HEK293 (cell line): ENCODE measurements at regions not wholly inside any gene's neighbourhood (a gene's known extent, or its start where the extent isn't known, plus 50 kb on each side); places are given as distances from the start of the nearest gene placed in this dataset.

Experiments
- CTCF ChIA-PET: fragments of 350-600 bp; formaldehyde crosslinking; extraction: SDS; loops from one replicate; lab custom pipeline; 2021; ENCODE audit warnings: antibody characterized with exemption; lab: Yijun Ruan, JAX
- POLR2A ChIA-PET: fragments of 300-600 bp; formaldehyde crosslinking; extraction: SDS; loops from one replicate; lab custom pipeline; 2020; ENCODE audit warnings: antibody characterized with exemption, inconsistent platforms; lab: Yijun Ruan, JAX
- H3K27ac ChIP-seq: fragments of 200-500 bp; sonication (Bioruptor generic); 2 replicates; pipeline ENCODE4 v1.5.1; 2014; ENCODE audit warnings: low read depth, low read length, control low read depth, inconsistent platforms; ENCODE audit errors: extremely low read depth
- H3K36me3 ChIP-seq, 2 experiments: fragments of 200-500 bp in 1 of 2; sonication (Bioruptor generic) in 1 of 2; 1 replicate in 1 of 2; 2 replicates in 1 of 2; pipeline ENCODE4 v1.5.1; 2014 to 2017; ENCODE audit warnings: inconsistent platforms in 2 of 2, low read length in 2 of 2; ENCODE audit not compliant: control insufficient read depth in 2 of 2, insufficient read depth in 1 of 2
- H3K4me1 ChIP-seq: fragments of 200-500 bp; sonication (Bioruptor generic); 2 replicates; pipeline ENCODE4 v1.5.1; 2014; ENCODE audit warnings: mild to moderate bottlenecking, low read length, inconsistent platforms; ENCODE audit not compliant: control insufficient read depth, insufficient read depth
- H3K4me3 ChIP-seq: 2 replicates; pipeline ENCODE4 v1.5.1; 2011; ENCODE audit warnings: low read depth, mild to moderate bottlenecking, control low read depth, low read length, moderate library complexity
- H3K9me3 ChIP-seq: fragments of 200-500 bp; sonication (Bioruptor generic); 2 replicates; pipeline ENCODE4 v1.5.1; 2014; ENCODE audit warnings: low read depth, low read length, inconsistent platforms; ENCODE audit not compliant: control insufficient read depth, insufficient read depth
- FEZF1 ChIP-seq: fragments of 450-650 bp; formaldehyde crosslinking; IDR thresholded peaks from 2 replicates; pipeline ENCODE4 v1.5.1; 2016; ENCODE audit warnings: missing biosample characterization, missing genetic modification characterization
- KLF1 ChIP-seq: fragments of 450-650 bp; formaldehyde crosslinking; IDR thresholded peaks from 2 replicates; pipeline ENCODE4 v1.5.1; 2016; ENCODE audit warnings: missing biosample characterization, missing genetic modification characterization
- PRDM6 ChIP-seq: fragments of 450-650 bp; formaldehyde crosslinking; IDR thresholded peaks from 2 replicates; pipeline ENCODE4 v1.5.1; 2017; ENCODE audit warnings: missing biosample characterization, missing genetic modification characterization
- SP7 ChIP-seq: fragments of 450-650 bp; formaldehyde crosslinking; IDR thresholded peaks from 2 replicates; pipeline ENCODE4 v1.5.1; 2016; ENCODE audit warnings: missing biosample characterization, missing genetic modification characterization
- ZBTB17 ChIP-seq: fragments of 450-650 bp; formaldehyde crosslinking; IDR thresholded peaks from 2 replicates; pipeline ENCODE4 v1.5.1; 2016; ENCODE audit warnings: missing biosample characterization, missing genetic modification characterization
- ZBTB20 ChIP-seq: fragments of 450-650 bp; formaldehyde crosslinking; IDR thresholded peaks from 2 replicates; pipeline ENCODE4 v1.5.1; 2016; ENCODE audit warnings: missing biosample characterization, missing genetic modification characterization
- ZFP41 ChIP-seq: fragments of 450-650 bp; formaldehyde crosslinking; IDR thresholded peaks from 2 replicates; pipeline ENCODE4 v1.5.1; 2016; ENCODE audit warnings: missing biosample characterization, missing genetic modification characterization, borderline replicate concordance
- ZNF221 ChIP-seq: fragments of 450-650 bp; formaldehyde crosslinking; IDR thresholded peaks from 2 replicates; pipeline ENCODE4 v1.5.1; 2017; ENCODE audit warnings: missing biosample characterization, missing genetic modification characterization, borderline replicate concordance
- ZNF23 ChIP-seq: fragments of 450-650 bp; formaldehyde crosslinking; IDR thresholded peaks from 2 replicates; pipeline ENCODE4 v1.5.1; 2016; ENCODE audit warnings: missing biosample characterization, missing genetic modification characterization, borderline replicate concordance
- ZNF26 ChIP-seq: fragments of 450-650 bp; formaldehyde crosslinking; IDR thresholded peaks from 2 replicates; pipeline ENCODE4 v1.5.1; 2016; ENCODE audit warnings: missing biosample characterization, missing genetic modification characterization
- ZNF354C ChIP-seq: fragments of 450-650 bp; formaldehyde crosslinking; IDR thresholded peaks from 2 replicates; pipeline ENCODE4 v1.5.1; 2016; ENCODE audit warnings: missing biosample characterization, missing genetic modification characterization, low read depth, borderline replicate concordance
- ZNF639 ChIP-seq: fragments of 450-650 bp; formaldehyde crosslinking; IDR thresholded peaks from 2 replicates; pipeline ENCODE4 v1.5.1; 2016; ENCODE audit warnings: missing biosample characterization, missing genetic modification characterization
- ZNF660 ChIP-seq: fragments of 450-650 bp; IDR thresholded peaks from 2 replicates; pipeline ENCODE4 v1.5.1; 2018; ENCODE audit warnings: missing biosample characterization, mild to moderate bottlenecking, missing genetic modification characterization
- ZNF791 ChIP-seq: fragments of 450-650 bp; formaldehyde crosslinking; IDR thresholded peaks from 2 replicates; pipeline ENCODE4 v1.5.1; 2016; ENCODE audit warnings: missing biosample characterization, missing genetic modification characterization
- ZSCAN5A ChIP-seq: fragments of 450-650 bp; formaldehyde crosslinking; IDR thresholded peaks from 2 replicates; pipeline ENCODE4 v1.5.1; 2016; ENCODE audit warnings: missing biosample characterization, missing genetic modification characterization
- TF ChIP-seq, protein P1 (sequence below): fragments of 450-650 bp; formaldehyde crosslinking; IDR thresholded peaks from 2 replicates; pipeline ENCODE4 v1.5.1; 2016; ENCODE audit warnings: missing biosample characterization, missing genetic modification characterization
- TF ChIP-seq, protein P2 (sequence below): fragments of 450-650 bp; formaldehyde crosslinking; IDR thresholded peaks from 2 replicates; pipeline ENCODE4 v1.5.1; 2016; ENCODE audit warnings: missing biosample characterization, missing genetic modification characterization
- TF ChIP-seq, protein P3 (sequence below): fragments of 450-650 bp; formaldehyde crosslinking; IDR thresholded peaks from 2 replicates; pipeline ENCODE4 v1.5.1; 2016; ENCODE audit warnings: missing biosample characterization, missing genetic modification characterization

DNA sequence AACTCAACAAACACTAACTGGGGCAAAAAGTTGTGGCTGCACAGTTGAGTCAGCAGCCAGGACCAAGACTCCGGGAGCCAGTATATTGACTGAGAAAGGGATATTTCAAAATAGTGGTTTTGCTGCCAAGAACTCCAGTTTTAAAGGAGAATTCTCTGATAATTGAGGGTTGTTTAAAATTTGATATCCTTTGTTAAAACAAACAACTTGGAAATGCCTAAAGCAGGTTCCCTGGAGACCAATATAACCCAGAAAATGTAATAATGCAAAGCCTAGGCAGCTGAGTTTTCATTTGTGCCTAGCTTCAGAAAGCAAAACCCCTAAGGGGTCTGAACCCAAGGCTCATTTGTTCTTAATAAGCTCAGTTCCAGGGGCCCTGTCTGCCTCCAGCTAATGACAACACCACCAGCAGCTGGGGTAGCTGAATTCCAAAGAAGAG, 311.7 kb upstream of the CCDC196 start:
- no peaks in the 10 kb centered on the region for H3K9me3 ChIP-seq
- CTCF ChIA-PET = interaction anchor here (0.7 kb wide), 1 partner anchor 326 kb away, joined by 3 read pairs; no protein-coding TSS in a partner anchor
- H3K27ac ChIP-seq = 0 out of 2 replicates have a peak overlapping the region, but pooled peaks have one; percentile 16
- no peak overlapping the region for H3K4me3 ChIP-seq
- POLR2A ChIA-PET = no interaction called here
- H3K36me3 ChIP-seq = no peaks in the 10 kb centered on the region
- peaks cover 12% of the 10 kb centered on the region for H3K4me1 ChIP-seq
- TF ChIP-seq, protein P1, sequence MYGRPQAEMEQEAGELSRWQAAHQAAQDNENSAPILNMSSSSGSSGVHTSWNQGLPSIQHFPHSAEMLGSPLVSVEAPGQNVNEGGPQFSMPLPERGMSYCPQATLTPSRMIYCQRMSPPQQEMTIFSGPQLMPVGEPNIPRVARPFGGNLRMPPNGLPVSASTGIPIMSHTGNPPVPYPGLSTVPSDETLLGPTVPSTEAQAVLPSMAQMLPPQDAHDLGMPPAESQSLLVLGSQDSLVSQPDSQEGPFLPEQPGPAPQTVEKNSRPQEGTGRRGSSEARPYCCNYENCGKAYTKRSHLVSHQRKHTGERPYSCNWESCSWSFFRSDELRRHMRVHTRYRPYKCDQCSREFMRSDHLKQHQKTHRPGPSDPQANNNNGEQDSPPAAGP (tag by site-specific recombination) = no peak
- 0 out of 2 replicates have a peak, but pooled peaks have one; percentile 9 for TF ChIP-seq FEZF1
- TF ChIP-seq ZNF26 (tag by site-specific recombination) = no peak
- TF ChIP-seq ZNF221 (tag by site-specific recombination) = no peak
- TF ChIP-seq ZBTB20 (tag by site-specific recombination) = 0 out of 2 replicates have a peak, but pooled peaks have one; percentile 45
- peak; percentile 62 for TF ChIP-seq SP7 (tag by site-specific recombination)
- TF ChIP-seq PRDM6 (tag by site-specific recombination) = peak; percentile 48; the same call in 1 of the 2 replicates
- TF ChIP-seq ZNF791 (tag by site-specific recombination) = no peak
- TF ChIP-seq ZNF660 (tag by site-specific recombination) = no peak
- TF ChIP-seq, all 188 proteins: peak for 4

DNA sequence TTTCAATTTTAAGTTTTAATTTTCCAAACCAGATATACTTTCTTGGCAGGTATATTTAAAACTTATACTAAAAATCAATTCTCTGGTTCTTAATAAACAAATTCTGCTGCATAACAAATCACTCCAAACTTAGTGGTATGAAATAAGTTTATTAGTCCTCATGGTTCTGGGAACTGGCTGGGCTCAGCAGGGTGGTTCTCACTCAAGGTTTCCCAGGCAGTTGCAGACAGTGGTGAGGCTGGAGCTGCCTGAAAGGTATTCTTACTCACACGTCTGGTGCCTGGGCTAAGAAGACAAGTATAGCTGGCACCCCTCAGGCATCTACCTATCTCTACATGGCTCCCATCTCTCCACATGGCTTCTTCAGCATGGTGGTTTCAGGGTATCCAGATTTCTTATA, 308.2 kb upstream of the CCDC196 start:
- ChIA-PET POLR2A (no interaction called here), CTCF (no interaction called here)
- Histone ChIP-seq H3K4me1 (peaks cover 12% of the 10 kb centered on the region), H3K27ac (no peak overlapping the region), H3K4me3 (no peak overlapping the region), H3K36me3 (no peaks in the 10 kb centered on the region), H3K9me3 (no peaks in the 10 kb centered on the region)
- TF ChIP-seq ZFP41 (tag by site-specific recombination) = no peak
- TF ChIP-seq KLF1 = no peak
- TF ChIP-seq ZNF639 (tag by site-specific recombination) = no peak
- TF ChIP-seq ZBTB17 (tag by site-specific recombination) = no peak
- no peak for TF ChIP-seq ZSCAN5A (tag by site-specific recombination)
- no peak for TF ChIP-seq ZNF23 (tag by site-specific recombination)
- TF ChIP-seq, protein P2, sequence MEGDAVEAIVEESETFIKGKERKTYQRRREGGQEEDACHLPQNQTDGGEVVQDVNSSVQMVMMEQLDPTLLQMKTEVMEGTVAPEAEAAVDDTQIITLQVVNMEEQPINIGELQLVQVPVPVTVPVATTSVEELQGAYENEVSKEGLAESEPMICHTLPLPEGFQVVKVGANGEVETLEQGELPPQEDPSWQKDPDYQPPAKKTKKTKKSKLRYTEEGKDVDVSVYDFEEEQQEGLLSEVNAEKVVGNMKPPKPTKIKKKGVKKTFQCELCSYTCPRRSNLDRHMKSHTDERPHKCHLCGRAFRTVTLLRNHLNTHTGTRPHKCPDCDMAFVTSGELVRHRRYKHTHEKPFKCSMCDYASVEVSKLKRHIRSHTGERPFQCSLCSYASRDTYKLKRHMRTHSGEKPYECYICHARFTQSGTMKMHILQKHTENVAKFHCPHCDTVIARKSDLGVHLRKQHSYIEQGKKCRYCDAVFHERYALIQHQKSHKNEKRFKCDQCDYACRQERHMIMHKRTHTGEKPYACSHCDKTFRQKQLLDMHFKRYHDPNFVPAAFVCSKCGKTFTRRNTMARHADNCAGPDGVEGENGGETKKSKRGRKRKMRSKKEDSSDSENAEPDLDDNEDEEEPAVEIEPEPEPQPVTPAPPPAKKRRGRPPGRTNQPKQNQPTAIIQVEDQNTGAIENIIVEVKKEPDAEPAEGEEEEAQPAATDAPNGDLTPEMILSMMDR (tag by site-specific recombination) = no peak
- TF ChIP-seq, protein P3, sequence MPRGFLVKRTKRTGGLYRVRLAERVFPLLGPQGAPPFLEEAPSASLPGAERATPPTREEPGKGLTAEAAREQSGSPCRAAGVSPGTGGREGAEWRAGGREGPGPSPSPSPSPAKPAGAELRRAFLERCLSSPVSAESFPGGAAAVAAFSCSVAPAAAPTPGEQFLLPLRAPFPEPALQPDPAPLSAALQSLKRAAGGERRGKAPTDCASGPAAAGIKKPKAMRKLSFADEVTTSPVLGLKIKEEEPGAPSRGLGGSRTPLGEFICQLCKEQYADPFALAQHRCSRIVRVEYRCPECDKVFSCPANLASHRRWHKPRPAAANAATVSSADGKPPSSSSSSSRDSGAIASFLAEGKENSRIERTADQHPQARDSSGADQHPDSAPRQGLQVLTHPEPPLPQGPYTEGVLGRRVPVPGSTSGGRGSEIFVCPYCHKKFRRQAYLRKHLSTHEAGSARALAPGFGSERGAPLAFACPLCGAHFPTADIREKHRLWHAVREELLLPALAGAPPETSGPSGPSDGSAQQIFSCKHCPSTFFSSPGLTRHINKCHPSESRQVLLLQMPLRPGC (tag by site-specific recombination) = no peak
- no peak for TF ChIP-seq ZNF354C (tag by site-specific recombination)
